GM12892 (cell line): ENCODE measurements at regions not wholly inside any gene's neighbourhood (a gene's known extent, or its start where the extent isn't known, plus 50 kb on each side); places are given as distances from the start of the nearest gene placed in this dataset.
A peak's percentile ranks its signal among the peaks of the same experiment; 100 is the strongest.

Experiments
- DNase-seq: peaks from one replicate; pipeline ENCODE4 v3.0.0; 2011; ENCODE audit not compliant: insufficient read length
- FAIRE-seq: peaks from 2 replicates; lab custom pipeline; 2011; peaks lifted over from hg19 to GRCh38; lab: Jason Lieb, UNC
- POLR2A ChIP-seq: IDR thresholded peaks from 2 replicates; pipeline ENCODE4 v1.6.1; 2011; ENCODE audit warnings: low read depth, low read length, control low read depth
- POLR2AphosphoS5 ChIP-seq: IDR thresholded peaks from 2 replicates; pipeline ENCODE4 v1.6.1; 2011; ENCODE audit warnings: low read depth, low read length, control low read depth
- TAF1 ChIP-seq: IDR thresholded peaks from 2 replicates; pipeline ENCODE4 v1.6.1; 2011; ENCODE audit warnings: low read depth, mild to moderate bottlenecking, control low read depth, low read length, borderline replicate concordance

- TF ChIP-seq TAF1 = no peak
- DNase-seq (no peak), FAIRE-seq (no peak)
These were observed 306.6 kb upstream of the ZMIZ1 start for GRCh38 chr10:78762086-78762630.

GRCh38 chr10:78763234-78763633 lies 305.5 kb upstream of the ZMIZ1 start:
- DNase-seq (no peak), FAIRE-seq (no peak)
- TF ChIP-seq POLR2A = no peak
- no peak for TF ChIP-seq TAF1
- no peak for TF ChIP-seq POLR2AphosphoS5

- DNase-seq (peak; percentile 36), FAIRE-seq (no peak)
- TF ChIP-seq POLR2A (no peak), POLR2AphosphoS5 (no peak), TAF1 (no peak)
These were observed 304.9 kb upstream of the ZMIZ1 start for GRCh38 chr10:78763651-78764395.

GRCh38 chr10:78764436-78764835 lies 304.3 kb upstream of the ZMIZ1 start:
- DNase-seq = no peak
- TF ChIP-seq TAF1 (no peak), POLR2AphosphoS5 (no peak), POLR2A (no peak)
- no peak for FAIRE-seq

- TF ChIP-seq POLR2AphosphoS5 = no peak
- no peak for TF ChIP-seq POLR2A
- TF ChIP-seq TAF1 = no peak
- no peak for DNase-seq
- no peak for FAIRE-seq
These were observed 303.8 kb upstream of the ZMIZ1 start for GRCh38 chr10:78764846-78765430.

GRCh38 chr10:78765726-78766335 lies 302.9 kb upstream of the ZMIZ1 start:
- FAIRE-seq = no peak
- TF ChIP-seq POLR2AphosphoS5 = no peak
- no peak for TF ChIP-seq POLR2A
- no peak for TF ChIP-seq TAF1
- no peak for DNase-seq

GRCh38 chr10:78766603-78767002 lies 302.2 kb upstream of the ZMIZ1 start:
- TF ChIP-seq POLR2AphosphoS5 = no peak
- no peak for TF ChIP-seq TAF1
- TF ChIP-seq POLR2A = no peak
- DNase-seq = no peak
- no peak for FAIRE-seq

GRCh38 chr10:78768041-78768835 lies 300.5 kb upstream of the ZMIZ1 start:
- DNase-seq (no peak), FAIRE-seq (no peak)

GRCh38 chr10:78768876-78769275 lies 299.9 kb upstream of the ZMIZ1 start:
- no peak for DNase-seq
- TF ChIP-seq TAF1 (no peak), POLR2A (no peak), POLR2AphosphoS5 (no peak)
- FAIRE-seq = no peak

More at GRCh38 chr10:78768041-78768835, 300.5 kb upstream of the ZMIZ1 start:
- no peak for TF ChIP-seq TAF1
- TF ChIP-seq POLR2AphosphoS5 = no peak
- TF ChIP-seq POLR2A = no peak

GRCh38 chr10:78769526-78769925 lies 299.2 kb upstream of the ZMIZ1 start:
- TF ChIP-seq POLR2AphosphoS5 (no peak), POLR2A (no peak), TAF1 (no peak)
- no peak for DNase-seq
- no peak for FAIRE-seq
